ENCODE measurements at regions not wholly inside any gene's neighbourhood (a gene's known extent, or its start where the extent isn't known, plus 50 kb on each side); places are given as distances from the start of the nearest gene placed in this dataset.

GRCh38 chr3:159770998-159771397 lies 217.6 kb upstream of the IL12A start:
- TF ChIP-seq CTCF (conservative IDR thresholded peaks at IDR 0.05; ENCODE audit: low read length), result no peak
- TF ChIP-seq EZH2phosphoT487 (IDR thresholded peaks at IDR 0.05; ENCODE audit: borderline replicate concordance, low read depth, low read length), result no peak

Measured in OCI-LY7 (cell line).